ENCODE measurements at regions not wholly inside any gene's neighbourhood (a gene's known extent, or its start where the extent isn't known, plus 50 kb on each side); places are given as distances from the start of the nearest gene placed in this dataset.

- intact Hi-C loops (cut with micrococcal nuclease; ENCODE audit: unreplicated experiment), result loop anchor here (5.0 to 10.0 kb wide), 4 partner anchors 41 to 296 kb away; partner anchors contain the start of gene NCOR2
- TF ChIP-seq POLR2AphosphoS5 (IDR thresholded peaks at IDR 0.05; ENCODE audit: low read depth, low read length) (peak; percentile 81; the same call in 1 of the 2 replicates), SIN3A (IDR thresholded peaks at IDR 0.05; ENCODE audit: borderline replicate concordance, insufficient read depth, low read depth, low read length) (0 out of 2 replicates have a peak, but pooled peaks have one; percentile 37), TCF7L2 (IDR thresholded peaks at IDR 0.05; ENCODE audit: low read depth, low read length) (peak; percentile 67; the same call in 1 of the 2 replicates)
- TF ChIP-seq, protein P1, sequence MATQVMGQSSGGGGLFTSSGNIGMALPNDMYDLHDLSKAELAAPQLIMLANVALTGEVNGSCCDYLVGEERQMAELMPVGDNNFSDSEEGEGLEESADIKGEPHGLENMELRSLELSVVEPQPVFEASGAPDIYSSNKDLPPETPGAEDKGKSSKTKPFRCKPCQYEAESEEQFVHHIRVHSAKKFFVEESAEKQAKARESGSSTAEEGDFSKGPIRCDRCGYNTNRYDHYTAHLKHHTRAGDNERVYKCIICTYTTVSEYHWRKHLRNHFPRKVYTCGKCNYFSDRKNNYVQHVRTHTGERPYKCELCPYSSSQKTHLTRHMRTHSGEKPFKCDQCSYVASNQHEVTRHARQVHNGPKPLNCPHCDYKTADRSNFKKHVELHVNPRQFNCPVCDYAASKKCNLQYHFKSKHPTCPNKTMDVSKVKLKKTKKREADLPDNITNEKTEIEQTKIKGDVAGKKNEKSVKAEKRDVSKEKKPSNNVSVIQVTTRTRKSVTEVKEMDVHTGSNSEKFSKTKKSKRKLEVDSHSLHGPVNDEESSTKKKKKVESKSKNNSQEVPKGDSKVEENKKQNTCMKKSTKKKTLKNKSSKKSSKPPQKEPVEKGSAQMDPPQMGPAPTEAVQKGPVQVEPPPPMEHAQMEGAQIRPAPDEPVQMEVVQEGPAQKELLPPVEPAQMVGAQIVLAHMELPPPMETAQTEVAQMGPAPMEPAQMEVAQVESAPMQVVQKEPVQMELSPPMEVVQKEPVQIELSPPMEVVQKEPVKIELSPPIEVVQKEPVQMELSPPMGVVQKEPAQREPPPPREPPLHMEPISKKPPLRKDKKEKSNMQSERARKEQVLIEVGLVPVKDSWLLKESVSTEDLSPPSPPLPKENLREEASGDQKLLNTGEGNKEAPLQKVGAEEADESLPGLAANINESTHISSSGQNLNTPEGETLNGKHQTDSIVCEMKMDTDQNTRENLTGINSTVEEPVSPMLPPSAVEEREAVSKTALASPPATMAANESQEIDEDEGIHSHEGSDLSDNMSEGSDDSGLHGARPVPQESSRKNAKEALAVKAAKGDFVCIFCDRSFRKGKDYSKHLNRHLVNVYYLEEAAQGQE (IDR thresholded peaks at IDR 0.05; ENCODE audit: insufficient read depth in 1 of 2, low read depth in 2 of 2, low read length in 1 of 2), result no peak
- DNase-seq (ENCODE audit: low read depth, low spot score) (peak; percentile 91), ATAC-seq (peak; percentile 83)
- H3K27me3 ChIP-seq (ENCODE audit: control insufficient read depth, insufficient read depth, low read length), result no peaks in the 10 kb centered on the region
- peak overlapping the region; percentile 98 for H3K27ac ChIP-seq (ENCODE audit: low read length)
- no peaks in the 10 kb centered on the region for H3K36me3 ChIP-seq (ENCODE audit: control insufficient read depth, insufficient read depth, low read length)
- H3K9me3 ChIP-seq (ENCODE audit: control insufficient read depth, insufficient read depth, low read depth, low read length), result no peaks in the 10 kb centered on the region
- H3K4me1 ChIP-seq (ENCODE audit: control insufficient read depth, insufficient read depth, low read length), result peaks cover 87% of the 10 kb centered on the region
- ChIA-PET POLR2A (interaction anchor here (0.7 kb wide), 1 partner anchor 56 kb away, joined by 7 read pairs; no protein-coding TSS in a partner anchor), CTCF (interaction anchor here (0.6 kb wide), 1 partner anchor 39 kb away, joined by 3 read pairs; no protein-coding TSS in a partner anchor)
- in situ Hi-C loops (cut with HindIII; ENCODE audit: low pct_unique_long_range_greater_than_20kb, low sequenced_read_pairs), result no loop called here
- BruUV-seq (replicated peaks), result no TSS peak
- H3K4me3 ChIP-seq (ENCODE audit: low read depth in 2 of 2, low read length in 2 of 2), result peak overlapping the region in 1 of 2 experiments; percentile 15; a peak in 2 of 4 replicates
Measured at GRCh38 chr12:124680863-124681778, 113.7 kb upstream of the NCOR2 start.

DNA sequence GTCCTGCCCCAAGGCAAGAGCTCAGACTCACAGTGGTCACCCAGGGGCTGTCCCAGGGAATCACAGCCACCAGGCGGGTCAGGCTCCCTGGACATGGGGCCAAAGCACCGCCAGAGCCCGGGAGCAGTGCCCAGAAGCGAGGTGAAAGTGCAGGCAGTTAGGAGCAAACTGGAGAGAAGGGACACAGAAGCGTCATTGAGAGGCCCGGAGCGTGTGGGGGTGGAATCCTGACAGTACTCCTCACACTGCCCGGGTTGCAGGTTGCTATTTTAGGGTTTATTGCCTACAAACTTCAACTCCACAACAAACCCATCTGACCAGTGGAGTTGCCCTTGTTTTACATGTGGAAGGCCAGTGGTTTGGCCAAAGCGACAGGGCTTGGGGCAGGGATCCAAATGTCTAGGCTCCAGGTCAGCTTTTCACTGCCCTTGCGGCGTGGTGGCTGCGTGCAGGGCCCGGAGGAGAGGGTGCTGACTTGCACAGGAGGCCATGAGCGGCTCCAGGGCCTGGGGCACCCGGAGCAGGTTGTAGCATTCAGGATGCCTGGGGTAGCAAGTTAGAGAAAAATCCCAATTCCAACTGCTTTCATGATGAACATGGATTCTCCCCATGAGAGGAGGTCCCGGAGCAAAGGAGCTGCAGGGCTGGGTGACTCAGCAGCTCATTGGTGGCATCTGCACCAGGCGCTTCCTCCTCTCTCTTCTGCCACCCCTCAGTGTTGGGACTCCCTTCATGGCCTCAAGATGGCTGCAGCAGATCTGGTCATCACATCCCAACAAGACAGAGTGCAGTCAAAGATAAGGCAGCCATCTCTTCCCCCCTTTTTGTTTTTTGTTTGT lies 112.3 kb upstream of the NCOR2 start:
- TF ChIP-seq CTCF (IDR thresholded peaks at IDR 0.05), result no peak
- TF ChIP-seq POLR2AphosphoS5 (IDR thresholded peaks at IDR 0.05; ENCODE audit: low read depth, low read length), result peak; percentile 75
- no peak for TF ChIP-seq SIN3A (IDR thresholded peaks at IDR 0.05; ENCODE audit: borderline replicate concordance, insufficient read depth, low read depth, low read length)
- peak; percentile 93 for TF ChIP-seq TCF7L2 (IDR thresholded peaks at IDR 0.05; ENCODE audit: low read depth, low read length)
- TF ChIP-seq, protein P1 (IDR thresholded peaks at IDR 0.05; ENCODE audit: insufficient read depth in 1 of 2, low read depth in 2 of 2, low read length in 1 of 2), result no peak
- H3K4me1 ChIP-seq (ENCODE audit: control insufficient read depth, insufficient read depth, low read length), result peaks cover 81% of the 10 kb centered on the region
- DNase-seq (ENCODE audit: low read depth, low spot score) (no peak), ATAC-seq (peak; percentile 52)
- peak overlapping the region; percentile 98 for H3K27ac ChIP-seq (ENCODE audit: low read length)
- H3K4me3 ChIP-seq (ENCODE audit: low read depth in 2 of 2, low read length in 2 of 2), result no peak overlapping the region
- H3K9me3 ChIP-seq (ENCODE audit: control insufficient read depth, insufficient read depth, low read depth, low read length), result no peaks in the 10 kb centered on the region
- no peaks in the 10 kb centered on the region for H3K27me3 ChIP-seq (ENCODE audit: control insufficient read depth, insufficient read depth, low read length)
- H3K36me3 ChIP-seq (ENCODE audit: control insufficient read depth, insufficient read depth, low read length), result no peaks in the 10 kb centered on the region
- no TSS peak for BruUV-seq (replicated peaks)
- POLR2A ChIA-PET, result interaction anchor here (0.5 to 0.7 kb wide), 2 partner anchors 57 to 75 kb away, joined by 3 to 7 read pairs; no protein-coding TSS in a partner anchor
- in situ Hi-C loops (cut with HindIII; ENCODE audit: low pct_unique_long_range_greater_than_20kb, low sequenced_read_pairs) (no loop called here), intact Hi-C loops (cut with micrococcal nuclease; ENCODE audit: unreplicated experiment) (loop anchor here (5.0 to 10.0 kb wide), 4 partner anchors 43 to 295 kb away; partner anchors contain the start of gene NCOR2)
- CTCF ChIA-PET, result no interaction called here

Data from Panc1 (cell line).